H9 (cell line): ENCODE measurements at regions not wholly inside any gene's neighbourhood (a gene's known extent, or its start where the extent isn't known, plus 50 kb on each side); places are given as distances from the start of the nearest gene placed in this dataset.

Source experiments
- DNase-seq: peaks from one replicate; pipeline ENCODE4 v3.0.0-alpha.2; 2017
- H2AFZ ChIP-seq: one replicate; pipeline ENCODE4 v1.6.1; 2013; ENCODE audit warnings: mild to moderate bottlenecking, low read length, control low read depth, moderate library complexity
- H2AK5ac ChIP-seq: 2 replicates; pipeline ENCODE4 v1.6.1; 2013; ENCODE audit warnings: low read length, control low read depth, mixed read lengths; ENCODE audit not compliant: insufficient read length
- H2BK120ac ChIP-seq: one replicate; pipeline ENCODE4 v1.6.1; 2013; ENCODE audit warnings: low read depth, mild to moderate bottlenecking, low read length, control low read depth, inconsistent platforms; ENCODE audit not compliant: poor library complexity, severe bottlenecking
- H2BK12ac ChIP-seq: 2 replicates; pipeline ENCODE4 v1.6.1; 2013; ENCODE audit warnings: low read length, control low read depth, mixed read lengths, low read depth; ENCODE audit not compliant: insufficient read length
- H2BK15ac ChIP-seq: 2 replicates; pipeline ENCODE4 v1.6.1; 2013; ENCODE audit warnings: low read depth, low read length, control low read depth
- H2BK20ac ChIP-seq: one replicate; pipeline ENCODE4 v1.6.1; 2013; ENCODE audit warnings: low read depth, mild to moderate bottlenecking, low read length, control low read depth, inconsistent platforms; ENCODE audit not compliant: poor library complexity, severe bottlenecking
- H2BK5ac ChIP-seq: 2 replicates; pipeline ENCODE4 v1.6.1; 2013; ENCODE audit warnings: low read length, control low read depth, mixed read lengths; ENCODE audit not compliant: insufficient read length
- H3K14ac ChIP-seq: 2 replicates; pipeline ENCODE4 v1.6.1; 2013; ENCODE audit warnings: low read length, control low read depth; ENCODE audit not compliant: insufficient read depth
- H3K18ac ChIP-seq: 2 replicates; pipeline ENCODE4 v1.6.1; 2013; ENCODE audit warnings: low read depth, mild to moderate bottlenecking, mixed read lengths, low read length, control low read depth; ENCODE audit not compliant: insufficient read length
- H3K23ac ChIP-seq: 2 replicates; pipeline ENCODE4 v1.6.1; 2013; ENCODE audit warnings: low read length, control low read depth, mixed read lengths, low read depth; ENCODE audit not compliant: insufficient read length
- H3K23me2 ChIP-seq: 2 replicates; pipeline ENCODE4 v1.6.1; 2013; ENCODE audit warnings: low read depth, mild to moderate bottlenecking, mixed read lengths, low read length, control low read depth; ENCODE audit not compliant: insufficient read length, poor library complexity, severe bottlenecking
- H3K27ac ChIP-seq: 2 replicates; pipeline ENCODE4 v1.5.1; 2013; ENCODE audit warnings: low read length, control low read depth, mixed read lengths, low read depth; ENCODE audit not compliant: insufficient read length
- H3K27me3 ChIP-seq: 2 replicates; pipeline ENCODE4 v1.6.1; 2013; ENCODE audit warnings: low read length, control low read depth, inconsistent platforms; ENCODE audit not compliant: insufficient read depth
- H3K4ac ChIP-seq: 2 replicates; pipeline ENCODE4 v1.6.1; 2013; ENCODE audit warnings: low read depth, mild to moderate bottlenecking, control low read depth, inconsistent platforms, low read length, moderate library complexity
- H3K4me1 ChIP-seq: 2 replicates; pipeline ENCODE4 v1.6.1; 2013; ENCODE audit warnings: low read length, control low read depth, inconsistent platforms; ENCODE audit not compliant: insufficient read depth
- H3K4me2 ChIP-seq: 2 replicates; pipeline ENCODE4 v1.6.1; 2013; ENCODE audit warnings: low read length, control low read depth, mixed read lengths; ENCODE audit not compliant: insufficient read length, insufficient read depth
- H3K56ac ChIP-seq: 2 replicates; pipeline ENCODE4 v1.6.1; 2013; ENCODE audit warnings: low read depth, mild to moderate bottlenecking, mixed read lengths, low read length, control low read depth; ENCODE audit not compliant: insufficient read length
- H3K79me1 ChIP-seq: 2 replicates; pipeline ENCODE4 v1.6.1; 2013; ENCODE audit warnings: low read depth, mild to moderate bottlenecking, moderate library complexity, low read length, control low read depth, inconsistent platforms; ENCODE audit not compliant: insufficient read depth, poor library complexity, severe bottlenecking
- H3K79me2 ChIP-seq: 2 replicates; pipeline ENCODE4 v1.6.1; 2013; ENCODE audit warnings: low read length, control low read depth, inconsistent platforms; ENCODE audit not compliant: insufficient read depth
- H3K9ac ChIP-seq: 2 replicates; pipeline ENCODE4 v1.6.1; 2013; ENCODE audit warnings: low read length, control low read depth, mixed read lengths; ENCODE audit not compliant: insufficient read length; ENCODE audit errors: extremely low read depth
- H3K9me3 ChIP-seq: one replicate; pipeline ENCODE4 v1.6.1; 2013; ENCODE audit warnings: low read depth, low read length, inconsistent platforms; ENCODE audit not compliant: control insufficient read depth
- H3T11ph ChIP-seq: one replicate; pipeline ENCODE4 v1.6.1; 2013; ENCODE audit warnings: mild to moderate bottlenecking, low read length, control low read depth, inconsistent platforms
- H4K20me1 ChIP-seq: one replicate; pipeline ENCODE4 v1.6.1; 2013; ENCODE audit not compliant: control insufficient read depth, insufficient read length, insufficient read depth
- H4K5ac ChIP-seq: 2 replicates; pipeline ENCODE4 v1.6.1; 2013; ENCODE audit warnings: low read depth, mild to moderate bottlenecking, mixed read lengths, low read length, control low read depth; ENCODE audit not compliant: insufficient read length
- H4K8ac ChIP-seq: replicated peaks from 2 replicates; pipeline ENCODE4 v1.6.1; 2013; ENCODE audit warnings: low read length, control low read depth, mixed read lengths, low read depth; ENCODE audit not compliant: insufficient read length
- H4K91ac ChIP-seq: 2 replicates; pipeline ENCODE4 v1.6.1; 2013; ENCODE audit warnings: low read depth, mild to moderate bottlenecking, moderate library complexity, mixed read lengths, low read length, control low read depth; ENCODE audit not compliant: insufficient read length
- H3K27ac Mint-ChIP-seq, 3 experiments: 2 replicates in 2 of 3; 3 replicates in 1 of 3; pipeline ENCODE4 v1.8.0; 2020 to 2021; ENCODE audit warnings: mixed read lengths in 3 of 3, mild to moderate bottlenecking in 1 of 3, moderate library complexity in 1 of 3
- H3K27me3 Mint-ChIP-seq: 2 replicates; pipeline ENCODE4 v1.8.0; 2021; ENCODE audit warnings: low read depth, mild to moderate bottlenecking, moderate library complexity, mixed read lengths
- H3K36me3 Mint-ChIP-seq, 3 experiments: 2 replicates in 2 of 3; 3 replicates in 1 of 3; pipeline ENCODE4 v1.8.0; 2020 to 2021; ENCODE audit warnings: low read depth in 3 of 3, mixed read lengths in 3 of 3; ENCODE audit not compliant: insufficient read depth in 1 of 3
- H3K4me1 Mint-ChIP-seq, 2 experiments: 2 replicates each; pipeline ENCODE4 v1.8.0; 2020; ENCODE audit warnings: mixed read lengths in 2 of 2
- H3K4me3 Mint-ChIP-seq, 2 experiments: 2 replicates in 1 of 2; 3 replicates in 1 of 2; pipeline ENCODE4 v1.8.0; 2020 to 2021; ENCODE audit warnings: mild to moderate bottlenecking in 2 of 2, mixed read lengths in 2 of 2, moderate library complexity in 1 of 2
- H3K9me3 Mint-ChIP-seq, 2 experiments: 2 replicates in 1 of 2; 3 replicates in 1 of 2; pipeline ENCODE4 v1.8.0; 2020; ENCODE audit warnings: mild to moderate bottlenecking in 2 of 2, mixed read lengths in 2 of 2, moderate library complexity in 1 of 2
- CTCF ChIP-seq: fragments of 200-600 bp; sonication (generic); conservative IDR thresholded peaks from 3 replicates; pipeline ENCODE4 v1.8.0; 2021; ENCODE audit warnings: antibody characterized with exemption, mild to moderate bottlenecking
- WGBS: extraction: QIAGEN DNeasy Blood & Tissue Kit; methylation state at CpG from one replicate; pipeline ENCODE4 v1.1.7; 2013; ENCODE audit warnings: missing lambda C conversion rate, low lambda C conversion rate, mixed read lengths; ENCODE audit not compliant: insufficient read length; ENCODE audit errors: extremely low coverage; 5-methylcytosine and 5-hydroxymethylcytosine counted together

GRCh38 chr2:129751409-129751808 is 228.1 kb upstream of the RAB6C start:
- H3K4me3 Mint-ChIP-seq: no peak overlapping the region
- H3K23me2 ChIP-seq: no peaks in the 10 kb centered on the region
- H2AK5ac ChIP-seq: no peak overlapping the region
- WGBS: no CpG with 5 or more reads among the region's 1 CpG
- H2BK5ac ChIP-seq: no peak overlapping the region
- no peak overlapping the region for H3K4me2 ChIP-seq
- no peak overlapping the region for H3K27ac ChIP-seq
- no peak overlapping the region for H2BK120ac ChIP-seq
- TF ChIP-seq CTCF: no peak
- no peaks in the 10 kb centered on the region for H3K79me1 ChIP-seq
- H3K79me2 ChIP-seq: no peaks in the 10 kb centered on the region
- no peak overlapping the region for H3K14ac ChIP-seq
- H3T11ph ChIP-seq: no peak overlapping the region
- no peak overlapping the region for H3K18ac ChIP-seq
- DNase-seq: no peak
- H4K8ac ChIP-seq: no peak overlapping the region
- H2BK15ac ChIP-seq: no peak overlapping the region
- H3K27ac Mint-ChIP-seq: no peak overlapping the region
- no peak overlapping the region for H2BK12ac ChIP-seq
- no peak overlapping the region for H4K5ac ChIP-seq
- no peak overlapping the region for H2AFZ ChIP-seq
- H3K4ac ChIP-seq: no peak overlapping the region
- H3K9me3 ChIP-seq: no peaks in the 10 kb centered on the region
- H3K56ac ChIP-seq: no peak overlapping the region
- H3K9ac ChIP-seq: no peak overlapping the region
- 0 out of 2 replicates have a peak, but pooled peaks cover 4% of the 10 kb centered on the region for H3K4me1 ChIP-seq
- no peaks in the 10 kb centered on the region for H3K27me3 ChIP-seq
- peaks cover 2 to 5% (median 4%) of the 10 kb centered on the region in 3 experiments; a peak in 2 of 7 replicates for H3K36me3 Mint-ChIP-seq
- H4K20me1 ChIP-seq: no peaks in the 10 kb centered on the region
- peaks cover 6 to 11% of the 10 kb centered on the region in 2 experiments; a peak in 4 of 5 replicates for H3K9me3 Mint-ChIP-seq
- H3K4me1 Mint-ChIP-seq: peaks cover 9 to 11% of the 10 kb centered on the region in 2 experiments
- H2BK20ac ChIP-seq: no peak overlapping the region
- H3K23ac ChIP-seq: no peak overlapping the region
- peaks cover 9% of the 10 kb centered on the region for H3K27me3 Mint-ChIP-seq
- H4K91ac ChIP-seq: no peak overlapping the region
